AG09319 (cell line): ENCODE measurements at regions not wholly inside any gene's neighbourhood (a gene's known extent, or its start where the extent isn't known, plus 50 kb on each side); places are given as distances from the start of the nearest gene placed in this dataset.

Experiments used
- DNase-seq: peaks from one replicate; pipeline ENCODE4 v3.0.0-alpha.2; 2010; ENCODE audit warnings: low read depth; ENCODE audit errors: extremely low read depth
- CTCF ChIP-seq: IDR thresholded peaks from 2 replicates; pipeline ENCODE4 v1.5.1; 2011; ENCODE audit warnings: low read depth, mild to moderate bottlenecking, inconsistent platforms, low read length, moderate library complexity

- no peak for TF ChIP-seq CTCF
- DNase-seq = no peak
Observed at GRCh38 chr5:3931976-3932375, 336.3 kb downstream of the IRX1 start.

- no peak for DNase-seq
- no peak for TF ChIP-seq CTCF
Observed at GRCh38 chr5:3933536-3933935, 337.9 kb downstream of the IRX1 start.

GRCh38 chr5:3933966-3934365, 338.3 kb downstream of the IRX1 start:
- no peak for DNase-seq
- no peak for TF ChIP-seq CTCF

GRCh38 chr5:3943859-3944258, 348.2 kb downstream of the IRX1 start:
- no peak for DNase-seq
- TF ChIP-seq CTCF = no peak

- no peak for TF ChIP-seq CTCF
- no peak for DNase-seq
Observed at GRCh38 chr5:3944930-3945329, 349.3 kb downstream of the IRX1 start.

GRCh38 chr5:3948838-3949237, 353.2 kb downstream of the IRX1 start:
- no peak for TF ChIP-seq CTCF

GRCh38 chr5:3954199-3954598, 358.6 kb downstream of the IRX1 start:
- no peak for TF ChIP-seq CTCF

More at GRCh38 chr5:3948838-3949237, 353.2 kb downstream of the IRX1 start:
- no peak for DNase-seq

More at GRCh38 chr5:3954199-3954598, 358.6 kb downstream of the IRX1 start:
- DNase-seq = no peak
